ENCODE measurements at regions not wholly inside any gene's neighbourhood (a gene's known extent, or its start where the extent isn't known, plus 50 kb on each side); places are given as distances from the start of the nearest gene placed in this dataset.
"Not testable (repeated sequence)": the region's sequence is repeated elsewhere in the genome, so short reads cannot be mapped to it uniquely, and the experiment has no call there.

GRCh38 chr15:36161771-36162212 is 417.6 kb upstream of the CDIN1 start:
- ATAC-seq (ENCODE audit: insufficient read depth, low read depth) = no peak
- Histone ChIP-seq H3K4me2 (ENCODE audit: insufficient read depth, low read length) (no peak overlapping the region), H3K9me3 (ENCODE audit: insufficient read depth, low read length, severe bottlenecking) (no peaks in the 10 kb centered on the region), H3K27ac (ENCODE audit: low read length) (no peak overlapping the region), H3K36me3 (ENCODE audit: insufficient read depth, low read length) (no peaks in the 10 kb centered on the region), H3K9ac (ENCODE audit: low read depth, low read length) (no peak overlapping the region), H4K20me1 (ENCODE audit: insufficient read depth, low read length) (no peaks in the 10 kb centered on the region), H2AFZ (ENCODE audit: low read depth, low read length) (no peak overlapping the region), H3K27me3 (ENCODE audit: insufficient read depth, low read length, poor library complexity) (no peaks in the 10 kb centered on the region), H3K79me2 (ENCODE audit: insufficient read depth, low read length) (no peaks in the 10 kb centered on the region), H3K4me1 (ENCODE audit: insufficient read depth, low read length) (no peaks in the 10 kb centered on the region), H3K4me3 (ENCODE audit: low read depth in 1 of 2, low read length in 2 of 2) (no peak overlapping the region)
- TF ChIP-seq EZH2 (IDR thresholded peaks at IDR 0.05; ENCODE audit: borderline replicate concordance, low read depth, low read length, severe bottlenecking) = no peak
- no peak for TF ChIP-seq CTCF (IDR thresholded peaks at IDR 0.05; ENCODE audit: borderline replicate concordance, extremely low read depth, low read length, poor library complexity, severe bottlenecking)
- no peak for DNase-seq

DNA sequence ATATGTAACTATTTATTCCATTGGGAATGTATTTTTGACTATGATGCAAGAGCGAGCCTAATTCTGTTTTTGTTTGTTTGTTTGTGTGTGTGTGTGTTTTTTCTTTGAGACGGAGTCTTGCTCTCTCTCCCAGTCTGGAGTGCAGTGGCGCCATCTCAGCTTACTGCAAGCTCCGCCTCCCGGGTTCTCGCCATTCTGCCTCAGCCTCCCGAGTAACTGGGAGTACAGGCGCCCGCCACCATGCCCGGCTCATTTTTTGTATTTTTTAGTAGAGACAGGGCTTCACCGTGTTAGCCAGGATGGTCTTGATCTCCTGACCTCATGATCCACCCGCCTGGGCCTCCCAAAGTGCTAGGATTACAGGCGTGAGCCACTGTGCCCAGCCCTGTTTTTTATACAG is 415.4 kb upstream of the CDIN1 start:
- ATAC-seq (ENCODE audit: insufficient read depth, low read depth); H3K4me3 ChIP-seq (ENCODE audit: low read depth in 1 of 2, low read length in 2 of 2); H3K9me3 ChIP-seq (ENCODE audit: insufficient read depth, low read length, severe bottlenecking): not testable (repeated sequence)

GRCh38 chr15:36172955-36173354 is 406.5 kb upstream of the CDIN1 start:
- Histone ChIP-seq H3K9me3 (ENCODE audit: insufficient read depth, low read length, severe bottlenecking) (no peaks in the 10 kb centered on the region), H4K20me1 (ENCODE audit: insufficient read depth, low read length) (no peaks in the 10 kb centered on the region), H3K79me2 (ENCODE audit: insufficient read depth, low read length) (no peaks in the 10 kb centered on the region), H3K27me3 (ENCODE audit: insufficient read depth, low read length, poor library complexity) (no peaks in the 10 kb centered on the region), H3K27ac (ENCODE audit: low read length) (no peak overlapping the region), H3K4me3 (ENCODE audit: low read depth in 1 of 2, low read length in 2 of 2) (no peak overlapping the region), H3K4me2 (ENCODE audit: insufficient read depth, low read length) (no peak overlapping the region), H2AFZ (ENCODE audit: low read depth, low read length) (no peak overlapping the region), H3K4me1 (ENCODE audit: insufficient read depth, low read length) (no peaks in the 10 kb centered on the region), H3K9ac (ENCODE audit: low read depth, low read length) (no peak overlapping the region), H3K36me3 (ENCODE audit: insufficient read depth, low read length) (no peaks in the 10 kb centered on the region)
- TF ChIP-seq CTCF (IDR thresholded peaks at IDR 0.05; ENCODE audit: borderline replicate concordance, extremely low read depth, low read length, poor library complexity, severe bottlenecking) (no peak), EZH2 (IDR thresholded peaks at IDR 0.05; ENCODE audit: borderline replicate concordance, low read depth, low read length, severe bottlenecking) (no peak)
- no peak for ATAC-seq (ENCODE audit: insufficient read depth, low read depth)
- DNase-seq = no peak

More for the DNA sequence above, 415.4 kb upstream of the CDIN1 start:
- H3K9ac ChIP-seq (ENCODE audit: low read depth, low read length); H2AFZ ChIP-seq (ENCODE audit: low read depth, low read length); H3K36me3 ChIP-seq (ENCODE audit: insufficient read depth, low read length); H3K4me1 ChIP-seq (ENCODE audit: insufficient read depth, low read length); DNase-seq; H4K20me1 ChIP-seq (ENCODE audit: insufficient read depth, low read length); H3K4me2 ChIP-seq (ENCODE audit: insufficient read depth, low read length); H3K79me2 ChIP-seq (ENCODE audit: insufficient read depth, low read length); H3K27me3 ChIP-seq (ENCODE audit: insufficient read depth, low read length, poor library complexity); H3K27ac ChIP-seq (ENCODE audit: low read length): not testable (repeated sequence)

DNA sequence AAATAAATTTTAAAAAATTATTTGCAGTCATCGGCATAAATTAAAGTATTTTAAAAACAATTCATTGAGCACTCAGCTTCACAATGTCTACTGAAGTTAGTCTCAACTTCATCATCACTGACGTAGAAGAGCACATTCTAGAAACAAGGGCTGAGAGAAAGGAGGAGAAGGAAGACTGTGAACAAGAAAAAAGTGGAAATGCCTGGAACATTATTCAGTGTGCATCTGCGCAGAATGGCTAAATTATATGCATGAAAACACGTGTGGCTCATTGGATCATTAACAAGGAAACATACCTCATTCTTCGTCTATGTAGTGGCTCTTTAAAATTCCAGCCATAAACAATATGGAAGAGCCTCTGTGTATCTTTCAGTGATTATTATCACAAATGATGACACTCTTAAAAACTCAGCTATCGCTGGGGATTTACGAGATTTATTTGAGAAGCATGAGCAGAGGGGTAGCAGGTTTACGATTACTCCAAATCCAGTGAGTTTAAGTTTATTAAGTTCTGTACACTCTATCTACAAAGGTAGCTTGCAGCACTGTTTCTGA is 404.2 kb upstream of the CDIN1 start:
- no peak for ATAC-seq (ENCODE audit: insufficient read depth, low read depth)
- no peak for DNase-seq
- Histone ChIP-seq H3K36me3 (ENCODE audit: insufficient read depth, low read length) (no peaks in the 10 kb centered on the region), H3K27ac (ENCODE audit: low read length) (no peak overlapping the region), H4K20me1 (ENCODE audit: insufficient read depth, low read length) (no peaks in the 10 kb centered on the region), H3K9ac (ENCODE audit: low read depth, low read length) (no peak overlapping the region), H3K4me2 (ENCODE audit: insufficient read depth, low read length) (no peak overlapping the region), H3K9me3 (ENCODE audit: insufficient read depth, low read length, severe bottlenecking) (no peaks in the 10 kb centered on the region), H3K27me3 (ENCODE audit: insufficient read depth, low read length, poor library complexity) (no peaks in the 10 kb centered on the region), H3K79me2 (ENCODE audit: insufficient read depth, low read length) (no peaks in the 10 kb centered on the region), H3K4me1 (ENCODE audit: insufficient read depth, low read length) (no peaks in the 10 kb centered on the region), H2AFZ (ENCODE audit: low read depth, low read length) (no peak overlapping the region), H3K4me3 (ENCODE audit: low read depth in 1 of 2, low read length in 2 of 2) (no peak overlapping the region)
- TF ChIP-seq EZH2 (IDR thresholded peaks at IDR 0.05; ENCODE audit: borderline replicate concordance, low read depth, low read length, severe bottlenecking) = no peak
- no peak for TF ChIP-seq CTCF (IDR thresholded peaks at IDR 0.05; ENCODE audit: borderline replicate concordance, extremely low read depth, low read length, poor library complexity, severe bottlenecking)

All from DND-41 (cell line).